ENCODE measurements at regions not wholly inside any gene's neighbourhood (a gene's known extent, or its start where the extent isn't known, plus 50 kb on each side); places are given as distances from the start of the nearest gene placed in this dataset.

- ATAC-seq (ENCODE audit: low read depth) (no peak), DNase-seq (no peak)
- H3K4me3 ChIP-seq (ENCODE audit: insufficient read depth, low read depth, low read length) = no peak overlapping the region
- H3K14ac ChIP-seq (replicated peaks; ENCODE audit: low read depth, low read length) = no peak overlapping the region
- TF ChIP-seq RCOR1 (IDR thresholded peaks at IDR 0.05; ENCODE audit: insufficient replicate concordance, low read length) (no peak), MAFK (IDR thresholded peaks at IDR 0.05; ENCODE audit: low read depth, low read length) (no peak), ELK1 (IDR thresholded peaks at IDR 0.05; ENCODE audit: borderline replicate concordance, low read depth, low read length) (no peak), MAZ (IDR thresholded peaks at IDR 0.05; ENCODE audit: borderline replicate concordance, low read depth, low read length) (no peak), POLR2A (IDR thresholded peaks at IDR 0.05; ENCODE audit: low read depth, low read length) (no peak), FOS (IDR thresholded peaks at IDR 0.05; ENCODE audit: low read depth, low read length) (no peak), SMC3 (IDR thresholded peaks at IDR 0.05; ENCODE audit: low read depth, low read length) (no peak)
- H3K27ac ChIP-seq (ENCODE audit: insufficient read depth, low read length) = no peak overlapping the region
- H3K9me1 ChIP-seq (ENCODE audit: insufficient read depth, low read length) = no peaks in the 10 kb centered on the region
- H4K8ac ChIP-seq (ENCODE audit: low read depth in 2 of 2, low read length in 2 of 2) = no peak overlapping the region
- H4K5ac ChIP-seq (ENCODE audit: low read depth, low read length) = no peak overlapping the region
- no peaks in the 10 kb centered on the region; the same call in 1 of the 2 replicates for H3K27me3 ChIP-seq (ENCODE audit: control insufficient read depth, insufficient read depth, low read length)
- BruUV-seq (replicated peaks) = no TSS peak
- no CpG with 5 or more reads among the region's 3 CpGs for WGBS, 2 experiments (ENCODE audit: extremely low coverage in 2 of 2, insufficient read length in 1 of 2)
- no peak overlapping the region for H2BK5ac ChIP-seq (ENCODE audit: low read depth, low read length, poor library complexity, severe bottlenecking)
- no peak overlapping the region for H2BK120ac ChIP-seq (ENCODE audit: low read depth, low read length)
- no peak overlapping the region for H4K91ac ChIP-seq (ENCODE audit: insufficient read depth, low read depth, low read length)
- in situ Hi-C loops (cut with MboI; ENCODE audit: low sequenced_read_pairs) (no loop called here), intact Hi-C loops (cut with micrococcal nuclease) (no loop called here), dilution Hi-C loops (cut with HindIII; ENCODE audit: low sequenced_read_pairs, unreplicated experiment) (no loop called here)
- H2AFZ ChIP-seq (replicated peaks; ENCODE audit: low read length, poor library complexity) = no peak overlapping the region
- H3K18ac ChIP-seq (ENCODE audit: low read depth, low read length) = no peak overlapping the region
- ChIA-PET CTCF (no interaction called here), POLR2A (ENCODE audit: unreplicated experiment) (no interaction called here)
- H2BK20ac ChIP-seq (ENCODE audit: low read depth, low read length) = no peak overlapping the region
- H3K79me1 ChIP-seq (ENCODE audit: low read depth in 1 of 2, low read length in 2 of 2) = no peaks in the 10 kb centered on the region
- no peaks in the 10 kb centered on the region for H3K4me1 ChIP-seq (ENCODE audit: control insufficient read depth, insufficient read depth, low read length)
- no peak overlapping the region for H3K23ac ChIP-seq (ENCODE audit: low read depth, low read length)
- no peak overlapping the region for H3K9ac ChIP-seq (ENCODE audit: low read depth, low read length)
- H4K20me1 ChIP-seq (ENCODE audit: insufficient read depth, low read length) = no peaks in the 10 kb centered on the region
- no peak overlapping the region for H3K56ac ChIP-seq (ENCODE audit: extremely low read depth, insufficient read depth, low read length)
- H3K4ac ChIP-seq (ENCODE audit: low read depth, low read length) = no peak overlapping the region
- H2AK9ac ChIP-seq (replicated peaks; ENCODE audit: low read depth, low read length, poor library complexity) = no peak overlapping the region
- H3K9me3 ChIP-seq (ENCODE audit: control insufficient read depth, insufficient read depth, low read length) = no peaks in the 10 kb centered on the region; the same call in 1 of the 2 replicates
- no peak overlapping the region for H2BK15ac ChIP-seq (ENCODE audit: low read depth, low read length)
- no peak overlapping the region for H2AK5ac ChIP-seq (ENCODE audit: low read depth, low read length)
- H3K4me2 ChIP-seq (ENCODE audit: low read depth, low read length) = no peak overlapping the region
- H3K36me3 ChIP-seq (ENCODE audit: control insufficient read depth, insufficient read depth, low read length) = no peaks in the 10 kb centered on the region
Measured at GRCh38 chr19:31708520-31708919, 359.3 kb upstream of the TSHZ3 start.

Data from IMR-90 (cell line).